B cell (primary cell): ENCODE measurements at regions not wholly inside any gene's neighbourhood (a gene's known extent, or its start where the extent isn't known, plus 50 kb on each side); places are given as distances from the start of the nearest gene placed in this dataset.

ENCODE experiments used
- ATAC-seq: fragments of 200-7000 bp; cut with Tn5 transposase; one replicate; pipeline ENCODE4 v1.10.0; 2021; ENCODE audit warnings: low read depth, mild to moderate bottlenecking, moderate number of reproducible peaks, moderate library complexity
- CTCF ChIA-PET: fragments of 350-600 bp; sonication (Branson Sonifier 250); formaldehyde crosslinking; loops from one replicate; lab custom pipeline; 2021; ENCODE audit warnings: antibody characterized with exemption, inconsistent platforms; lab: Charles Lee
- POLR2A ChIA-PET: fragments of 350-600 bp; sonication (Branson Sonifier 250); formaldehyde crosslinking; loops from one replicate; lab custom pipeline; 2021; ENCODE audit warnings: antibody characterized with exemption; lab: Charles Lee
- DNase-seq: peaks from one replicate; pipeline ENCODE4 v3.0.0; 2013
- H2AFZ ChIP-seq: 2 replicates; pipeline ENCODE4 v1.6.1; 2012; ENCODE audit warnings: mild to moderate bottlenecking, low read depth, low read length; ENCODE audit not compliant: insufficient read depth, poor library complexity, severe bottlenecking
- H3K27ac ChIP-seq, 2 donors: 1 replicate in 1 of 2; 2 replicates in 1 of 2; pipeline ENCODE4 v1.5.1; 2012 to 2013; ENCODE audit warnings: low read length in 2 of 2, mild to moderate bottlenecking in 2 of 2, moderate library complexity in 1 of 2
- H3K27me3 ChIP-seq, 4 experiments: fragments of 200-600 bp in 1 of 4; sonication (generic) in 1 of 4; replicated peaks in 1 of 4; 1 replicate in 2 of 4; 2 replicates in 2 of 4; pipeline versions ENCODE4 v1.6.1 to v1.7.0; 2013 to 2016; ENCODE audit warnings: low read length in 3 of 4, mild to moderate bottlenecking in 2 of 4, mixed read lengths in 1 of 4, moderate library complexity in 1 of 4; ENCODE audit not compliant: insufficient read depth in 4 of 4, control insufficient read depth in 3 of 4; ENCODE audit errors: control extremely low read depth in 1 of 4
- H3K36me3 ChIP-seq, 2 experiments: replicated peaks in 1 of 2; 1 replicate in 1 of 2; 2 replicates in 1 of 2; pipeline versions ENCODE4 v1.6.1 to v1.7.1; 2013; ENCODE audit warnings: low read length in 1 of 2; ENCODE audit not compliant: insufficient read depth in 2 of 2, control insufficient read depth in 1 of 2; ENCODE audit errors: control extremely low read depth in 1 of 2, extremely low read depth in 1 of 2
- H3K4me1 ChIP-seq, 2 donors: fragments of 200-600 bp in 1 of 2; sonication (generic) in 1 of 2; 1 replicate in 1 of 2; 2 replicates in 1 of 2; pipeline versions ENCODE4 v1.5.1 to v1.6.1; 2013 to 2017; ENCODE audit warnings: low read length in 2 of 2; ENCODE audit not compliant: control insufficient read depth in 2 of 2, insufficient read depth in 2 of 2
- H3K4me2 ChIP-seq: replicated peaks from 2 replicates; pipeline ENCODE3; 2012; ENCODE audit warnings: mild to moderate bottlenecking, low read depth, low read length; ENCODE audit not compliant: poor library complexity, severe bottlenecking
- H3K4me3 ChIP-seq, 5 experiments: fragments of 200-600 bp in 1 of 5; sonication (generic) in 1 of 5; 1 replicate in 3 of 5; 2 replicates in 2 of 5; pipeline versions ENCODE4 v1.5.1 to v1.7.0; 2011 to 2016; ENCODE audit warnings: low read length in 4 of 5, mild to moderate bottlenecking in 4 of 5, low read depth in 2 of 5, control low read depth in 1 of 5, moderate library complexity in 1 of 5; ENCODE audit not compliant: insufficient read depth in 1 of 5; ENCODE audit errors: control extremely low read depth in 1 of 5, extremely low read depth in 1 of 5
- H3K79me2 ChIP-seq: fragments of 200-600 bp; sonication (generic); one replicate; pipeline ENCODE4 v1.6.0; 2016; ENCODE audit warnings: low read length; ENCODE audit not compliant: control insufficient read depth, insufficient read depth
- H3K9ac ChIP-seq: fragments of 200-600 bp; sonication (generic); 2 replicates; pipeline ENCODE4 v1.6.1; 2017; ENCODE audit warnings: mild to moderate bottlenecking, low read length, moderate library complexity
- H3K9me3 ChIP-seq, 3 donors: one replicate each; pipeline versions ENCODE4 v1.6.1 to v1.7.1; 2013; ENCODE audit warnings: low read length in 2 of 3; ENCODE audit not compliant: control insufficient read depth in 2 of 3, insufficient read depth in 1 of 3; ENCODE audit errors: control extremely low read depth in 1 of 3
- H4K20me1 ChIP-seq: 2 replicates; pipeline ENCODE4 v1.6.0; 2012; ENCODE audit warnings: mild to moderate bottlenecking, low read length; ENCODE audit not compliant: insufficient read depth, control insufficient read depth, poor library complexity, severe bottlenecking
- H3K27ac Mint-ChIP-seq: one replicate; pipeline ENCODE4 v1.8.0; 2021; ENCODE audit warnings: mixed read lengths
- H3K27me3 Mint-ChIP-seq: one replicate; pipeline ENCODE4 v1.8.0; 2021; ENCODE audit warnings: mixed read lengths
- H3K4me1 Mint-ChIP-seq: one replicate; pipeline ENCODE4 v1.8.0; 2021; ENCODE audit warnings: mixed read lengths
- H3K4me3 Mint-ChIP-seq: one replicate; pipeline ENCODE4 v1.8.0; 2021; ENCODE audit warnings: mixed read lengths
- H3K9me3 Mint-ChIP-seq: one replicate; pipeline ENCODE4 v1.8.0; 2022; ENCODE audit warnings: mixed read lengths; ENCODE audit not compliant: insufficient read depth
- EZH2 ChIP-seq: IDR thresholded peaks from 2 replicates; pipeline ENCODE4 v1.6.1; 2012; ENCODE audit warnings: borderline replicate concordance, low read depth, mild to moderate bottlenecking, moderate library complexity, low read length; ENCODE audit not compliant: insufficient read depth, poor library complexity, severe bottlenecking
- WGBS: methylation state at CpG from one replicate; pipeline ENCODE4 v1.1.5; 2013; ENCODE audit warnings: missing lambda C conversion rate; ENCODE audit not compliant: insufficient coverage; 5-methylcytosine and 5-hydroxymethylcytosine counted together
- intact Hi-C: fragments of 100-400 bp; cut with micrococcal nuclease; formaldehyde crosslinking; loops from one replicate; pipeline ENCODE4 v1.10.0; 2022
- TF ChIP-seq, protein P1 (sequence below): fragments of 200-600 bp; IDR thresholded peaks from one replicate; pipeline ENCODE4 v1.8.0; 2022; ENCODE audit warnings: antibody characterized with exemption, mild to moderate bottlenecking

DNA sequence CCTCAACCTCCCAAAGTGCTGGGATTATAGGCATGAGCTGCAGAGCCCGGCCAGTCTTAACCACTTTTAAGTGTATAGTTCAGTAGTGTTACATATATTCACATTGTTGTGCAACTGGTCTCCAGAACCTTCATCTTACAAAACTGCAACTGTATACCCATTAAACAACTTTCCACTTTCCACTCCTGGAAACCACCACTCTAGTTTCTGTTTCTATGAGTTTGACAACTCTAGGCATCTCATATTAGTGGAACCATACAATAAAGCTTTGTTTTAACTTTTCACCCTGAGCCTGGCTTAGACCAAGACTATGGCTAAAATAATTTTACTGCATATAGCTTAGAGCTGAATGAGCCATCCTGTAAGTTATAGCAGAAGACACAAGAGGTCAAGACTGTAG lies 108.0 kb upstream of the GOT2 start:
- Histone ChIP-seq H3K79me2 (no peaks in the 10 kb centered on the region), H3K4me2 (no peak overlapping the region), H3K4me1 (no peaks in the 10 kb centered on the region), H4K20me1 (no peaks in the 10 kb centered on the region), H3K36me3 (no peaks in the 10 kb centered on the region), H2AFZ (no peak overlapping the region), H3K27me3 (no peaks in the 10 kb centered on the region), H3K9me3 (peaks cover 0 to 8% (median 0%) of the 10 kb centered on the region in 3 donors), H3K27ac (no peak overlapping the region), H3K9ac (no peak overlapping the region), H3K4me3 (no peak overlapping the region)
- no CpG with 5 or more reads among the region's 1 CpG for WGBS
- TF ChIP-seq EZH2 = no peak
- TF ChIP-seq, protein P1, sequence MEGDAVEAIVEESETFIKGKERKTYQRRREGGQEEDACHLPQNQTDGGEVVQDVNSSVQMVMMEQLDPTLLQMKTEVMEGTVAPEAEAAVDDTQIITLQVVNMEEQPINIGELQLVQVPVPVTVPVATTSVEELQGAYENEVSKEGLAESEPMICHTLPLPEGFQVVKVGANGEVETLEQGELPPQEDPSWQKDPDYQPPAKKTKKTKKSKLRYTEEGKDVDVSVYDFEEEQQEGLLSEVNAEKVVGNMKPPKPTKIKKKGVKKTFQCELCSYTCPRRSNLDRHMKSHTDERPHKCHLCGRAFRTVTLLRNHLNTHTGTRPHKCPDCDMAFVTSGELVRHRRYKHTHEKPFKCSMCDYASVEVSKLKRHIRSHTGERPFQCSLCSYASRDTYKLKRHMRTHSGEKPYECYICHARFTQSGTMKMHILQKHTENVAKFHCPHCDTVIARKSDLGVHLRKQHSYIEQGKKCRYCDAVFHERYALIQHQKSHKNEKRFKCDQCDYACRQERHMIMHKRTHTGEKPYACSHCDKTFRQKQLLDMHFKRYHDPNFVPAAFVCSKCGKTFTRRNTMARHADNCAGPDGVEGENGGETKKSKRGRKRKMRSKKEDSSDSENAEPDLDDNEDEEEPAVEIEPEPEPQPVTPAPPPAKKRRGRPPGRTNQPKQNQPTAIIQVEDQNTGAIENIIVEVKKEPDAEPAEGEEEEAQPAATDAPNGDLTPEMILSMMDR = no peak
- no peak overlapping the region for H3K4me3 Mint-ChIP-seq
- ChIA-PET CTCF (no interaction called here), POLR2A (no interaction called here)
- DNase-seq (no peak), ATAC-seq (no peak)
- intact Hi-C loops = no loop called here
- H3K27ac Mint-ChIP-seq = no peak overlapping the region
- H3K27me3 Mint-ChIP-seq = peaks cover 4% of the 10 kb centered on the region
- H3K9me3 Mint-ChIP-seq = peaks cover 3% of the 10 kb centered on the region
- H3K4me1 Mint-ChIP-seq = no peaks in the 10 kb centered on the region

DNA sequence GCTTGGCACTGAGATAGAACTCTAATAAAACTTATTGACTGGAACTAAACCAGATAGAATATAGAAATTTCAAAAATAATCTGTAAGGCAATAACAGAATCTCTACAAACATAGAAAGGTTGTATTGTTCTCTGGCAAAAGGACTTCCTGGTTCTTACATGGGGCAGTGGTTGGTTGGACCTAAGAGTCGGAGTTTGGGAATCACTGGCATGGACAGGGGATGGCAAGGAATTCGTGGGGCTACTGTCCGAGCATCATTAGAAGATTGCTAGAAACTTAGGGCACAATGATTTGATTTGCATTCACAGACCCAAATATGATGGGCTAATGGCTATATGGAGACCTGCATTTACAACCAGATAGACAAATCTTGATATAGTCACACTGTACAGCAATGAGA lies 103.8 kb upstream of the GOT2 start:
- Histone ChIP-seq H3K27ac (no peak overlapping the region), H3K4me3 (no peak overlapping the region), H2AFZ (no peak overlapping the region), H3K79me2 (no peaks in the 10 kb centered on the region), H4K20me1 (no peaks in the 10 kb centered on the region), H3K9me3 (no peaks in the 10 kb centered on the region), H3K27me3 (no peaks in the 10 kb centered on the region), H3K4me2 (no peak overlapping the region), H3K4me1 (no peaks in the 10 kb centered on the region), H3K9ac (no peak overlapping the region), H3K36me3 (no peaks in the 10 kb centered on the region)
- intact Hi-C loops = no loop called here
- TF ChIP-seq EZH2 = no peak
- TF ChIP-seq, protein P1 = no peak
- H3K4me1 Mint-ChIP-seq = no peaks in the 10 kb centered on the region
- no peak overlapping the region for H3K27ac Mint-ChIP-seq
- H3K9me3 Mint-ChIP-seq = peaks cover 3% of the 10 kb centered on the region
- H3K4me3 Mint-ChIP-seq = no peak overlapping the region
- no peak for ATAC-seq
- ChIA-PET POLR2A (no interaction called here), CTCF (no interaction called here)
- H3K27me3 Mint-ChIP-seq = peaks cover 11% of the 10 kb centered on the region
- DNase-seq = no peak
- WGBS = 100% methylated on average over 1 of the region's 3 CpGs
